ENCODE measurements at regions not wholly inside any gene's neighbourhood (a gene's known extent, or its start where the extent isn't known, plus 50 kb on each side); places are given as distances from the start of the nearest gene placed in this dataset.

DNA sequence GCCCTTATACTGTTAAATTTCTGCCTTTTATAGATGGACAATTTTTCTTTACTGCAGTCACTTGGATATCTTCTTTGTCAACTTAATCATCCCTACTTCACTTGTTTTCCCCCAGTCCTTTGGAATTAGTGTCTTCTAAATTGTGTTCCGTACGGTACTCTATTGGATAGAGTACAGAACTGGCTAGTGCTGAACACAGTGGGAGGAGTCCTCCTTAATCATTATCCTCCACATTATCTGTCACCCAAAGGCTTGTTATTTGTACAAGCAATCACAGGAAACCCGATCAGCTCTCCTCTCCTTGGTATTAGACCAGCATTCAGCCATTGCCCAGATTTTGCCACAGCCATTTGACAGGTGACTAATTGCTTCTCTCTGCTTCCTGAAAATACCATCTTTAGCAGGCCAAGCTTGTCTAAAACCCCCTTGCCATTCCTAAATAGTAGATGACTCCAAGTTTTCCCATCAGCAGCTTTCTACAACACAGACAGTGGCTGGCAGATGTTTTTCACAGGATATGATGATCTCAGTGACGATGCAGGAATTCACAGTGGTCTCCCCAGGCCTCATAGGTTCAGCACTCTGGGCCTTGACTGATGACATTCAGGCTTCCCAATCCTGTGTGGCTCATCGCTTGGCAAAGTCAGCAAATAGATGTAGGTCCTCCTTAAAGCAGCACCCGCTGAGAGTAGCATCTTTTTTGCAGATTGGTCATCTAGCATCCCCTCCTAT lies 216.0 kb upstream of the RGS6 start:
- TF ChIP-seq, protein P1, sequence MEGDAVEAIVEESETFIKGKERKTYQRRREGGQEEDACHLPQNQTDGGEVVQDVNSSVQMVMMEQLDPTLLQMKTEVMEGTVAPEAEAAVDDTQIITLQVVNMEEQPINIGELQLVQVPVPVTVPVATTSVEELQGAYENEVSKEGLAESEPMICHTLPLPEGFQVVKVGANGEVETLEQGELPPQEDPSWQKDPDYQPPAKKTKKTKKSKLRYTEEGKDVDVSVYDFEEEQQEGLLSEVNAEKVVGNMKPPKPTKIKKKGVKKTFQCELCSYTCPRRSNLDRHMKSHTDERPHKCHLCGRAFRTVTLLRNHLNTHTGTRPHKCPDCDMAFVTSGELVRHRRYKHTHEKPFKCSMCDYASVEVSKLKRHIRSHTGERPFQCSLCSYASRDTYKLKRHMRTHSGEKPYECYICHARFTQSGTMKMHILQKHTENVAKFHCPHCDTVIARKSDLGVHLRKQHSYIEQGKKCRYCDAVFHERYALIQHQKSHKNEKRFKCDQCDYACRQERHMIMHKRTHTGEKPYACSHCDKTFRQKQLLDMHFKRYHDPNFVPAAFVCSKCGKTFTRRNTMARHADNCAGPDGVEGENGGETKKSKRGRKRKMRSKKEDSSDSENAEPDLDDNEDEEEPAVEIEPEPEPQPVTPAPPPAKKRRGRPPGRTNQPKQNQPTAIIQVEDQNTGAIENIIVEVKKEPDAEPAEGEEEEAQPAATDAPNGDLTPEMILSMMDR (conservative IDR thresholded peaks at IDR 0.05): no peak
- Mint-ChIP-seq H3K36me3 (peaks cover 9% of the 10 kb centered on the region), H3K9me3 (peaks cover 5% of the 10 kb centered on the region), H3K27ac (no peak overlapping the region), H3K4me1 (ENCODE audit: unreplicated experiment) (peaks cover 18% of the 10 kb centered on the region), H3K4me3 (no peak overlapping the region), H3K27me3 (no peaks in the 10 kb centered on the region)
- no peak for DNase-seq (ENCODE audit: extremely low spot score, unreplicated experiment)

DNA sequence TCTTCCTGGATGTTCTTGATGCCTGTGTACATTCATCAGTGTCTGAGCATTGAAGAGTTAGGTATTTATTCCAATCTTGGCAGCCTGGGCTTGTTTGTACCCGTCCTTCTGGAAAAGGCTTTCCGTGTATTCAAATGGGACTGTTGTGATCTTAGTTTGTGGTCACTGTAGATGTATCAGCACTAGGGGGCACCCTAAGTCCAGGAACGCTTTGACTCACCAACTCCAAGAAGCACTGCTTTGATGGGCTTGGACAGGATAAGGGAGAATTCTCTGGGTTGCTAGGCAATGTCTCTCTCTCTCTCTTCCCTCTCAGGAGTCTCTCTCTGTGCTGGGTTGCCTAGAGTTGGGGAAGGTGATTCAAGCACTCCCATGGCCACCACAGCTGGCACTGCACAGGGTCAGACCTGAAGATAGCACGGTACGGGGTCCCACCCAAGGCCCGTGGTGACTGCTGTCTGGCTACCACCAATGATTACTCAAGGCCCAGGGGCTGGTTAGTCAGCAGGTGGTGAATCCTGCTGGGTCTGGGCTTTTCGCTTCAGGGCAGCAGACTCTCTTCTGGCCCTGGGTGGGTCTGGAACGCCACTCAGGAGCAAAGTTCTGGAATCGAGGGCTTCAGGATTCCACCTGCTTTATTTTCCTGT lies 211.1 kb upstream of the RGS6 start:
- DNase-seq (ENCODE audit: extremely low spot score, unreplicated experiment): no peak
- no peak overlapping the region for H3K27ac Mint-ChIP-seq
- peaks cover 19% of the 10 kb centered on the region for H3K36me3 Mint-ChIP-seq
- peaks cover 5% of the 10 kb centered on the region for H3K9me3 Mint-ChIP-seq
- H3K4me3 Mint-ChIP-seq: no peak overlapping the region
- H3K27me3 Mint-ChIP-seq: no peaks in the 10 kb centered on the region
- TF ChIP-seq, protein P1 (conservative IDR thresholded peaks at IDR 0.05): peak; percentile 75
- peaks cover 15% of the 10 kb centered on the region for H3K4me1 Mint-ChIP-seq (ENCODE audit: unreplicated experiment)

DNA sequence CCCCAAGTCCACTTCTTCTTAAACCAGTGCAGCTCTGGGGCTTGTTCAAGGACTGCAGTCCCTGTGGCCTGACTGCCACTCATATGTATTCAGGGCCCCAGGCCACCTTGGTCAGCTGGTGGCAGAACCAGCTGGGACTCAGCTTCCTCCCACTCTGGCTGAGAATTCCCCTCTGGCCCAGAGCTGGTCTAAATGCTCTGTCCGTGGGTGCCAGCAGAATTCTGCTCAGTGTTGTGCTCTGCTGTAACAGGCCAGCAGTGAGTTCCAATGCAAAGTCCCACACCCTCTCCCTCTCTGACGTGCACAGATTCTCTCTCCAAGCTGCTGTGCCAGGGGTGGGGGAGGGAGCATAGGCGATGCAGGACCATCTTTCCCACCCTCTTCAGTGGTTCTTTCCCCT lies 210.4 kb upstream of the RGS6 start:
- peaks cover 19% of the 10 kb centered on the region for H3K36me3 Mint-ChIP-seq
- H3K4me1 Mint-ChIP-seq (ENCODE audit: unreplicated experiment): peaks cover 19% of the 10 kb centered on the region
- no peak overlapping the region for H3K27ac Mint-ChIP-seq
- TF ChIP-seq, protein P1 (conservative IDR thresholded peaks at IDR 0.05): no peak
- no peaks in the 10 kb centered on the region for H3K27me3 Mint-ChIP-seq
- H3K9me3 Mint-ChIP-seq: peaks cover 5% of the 10 kb centered on the region
- no peak for DNase-seq (ENCODE audit: extremely low spot score, unreplicated experiment)
- H3K4me3 Mint-ChIP-seq: no peak overlapping the region

DNA sequence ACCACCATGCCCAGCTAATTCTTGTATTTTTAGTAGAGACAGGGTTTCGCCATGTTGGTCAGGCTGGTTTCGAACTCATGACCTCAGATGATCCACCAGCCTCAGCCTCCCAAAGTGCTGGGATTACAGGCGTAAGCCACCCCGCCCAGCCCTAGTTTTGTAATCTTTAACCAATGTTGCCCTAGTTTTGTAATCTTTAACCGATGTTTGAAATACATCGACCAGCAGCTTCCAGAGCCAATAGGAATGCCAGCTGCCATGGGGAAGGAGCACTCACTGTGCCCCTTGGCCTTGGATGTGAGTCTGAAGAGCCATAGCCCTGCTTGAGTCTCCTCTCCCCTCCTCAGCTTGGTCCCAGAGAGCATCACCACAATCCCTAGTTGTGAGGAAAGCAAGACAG lies 209.3 kb upstream of the RGS6 start:
- Mint-ChIP-seq H3K9me3 (peaks cover 5% of the 10 kb centered on the region), H3K4me1 (ENCODE audit: unreplicated experiment) (peaks cover 20% of the 10 kb centered on the region), H3K4me3 (no peak overlapping the region), H3K27ac (no peak overlapping the region), H3K27me3 (no peaks in the 10 kb centered on the region), H3K36me3 (peaks cover 19% of the 10 kb centered on the region)
- no peak for DNase-seq (ENCODE audit: extremely low spot score, unreplicated experiment)
- TF ChIP-seq, protein P1 (conservative IDR thresholded peaks at IDR 0.05): no peak

DNA sequence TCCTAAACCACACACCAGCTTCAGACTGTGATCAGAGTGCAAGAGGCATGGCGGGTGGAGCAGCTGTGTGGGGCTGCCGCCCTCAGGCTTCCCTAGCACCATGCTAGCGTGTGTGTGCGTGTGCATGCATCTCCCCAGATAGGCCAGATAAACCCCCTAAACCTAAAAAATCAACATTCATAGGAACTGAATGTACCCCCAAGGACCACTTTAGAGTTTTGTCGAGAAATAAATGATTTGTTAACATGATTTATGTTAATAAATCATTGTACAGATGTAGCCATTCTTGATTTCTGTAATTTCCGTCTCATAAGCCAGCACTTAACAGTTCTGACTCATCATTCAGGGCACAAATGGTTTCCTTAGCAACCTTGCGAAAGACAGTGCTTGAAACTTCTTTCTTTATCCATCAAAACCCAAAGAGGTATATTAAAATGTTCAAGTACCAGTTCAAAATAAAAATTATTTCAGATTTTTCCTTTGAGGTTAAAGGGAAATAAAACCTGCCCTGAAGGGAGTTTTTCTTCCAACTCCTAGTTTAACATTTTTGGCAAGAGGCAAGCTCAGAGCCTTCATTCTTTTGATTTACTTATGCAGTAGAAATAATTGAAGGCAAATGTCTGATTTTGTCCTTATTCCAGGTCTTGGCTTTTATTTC lies 206.2 kb upstream of the RGS6 start:
- no peak overlapping the region for H3K4me3 Mint-ChIP-seq
- H3K27ac Mint-ChIP-seq: no peak overlapping the region
- peaks cover 28% of the 10 kb centered on the region for H3K36me3 Mint-ChIP-seq
- peaks cover 16% of the 10 kb centered on the region for H3K4me1 Mint-ChIP-seq (ENCODE audit: unreplicated experiment)
- TF ChIP-seq, protein P1 (conservative IDR thresholded peaks at IDR 0.05): no peak
- H3K9me3 Mint-ChIP-seq: peaks cover under 1% of the 10 kb centered on the region
- DNase-seq (ENCODE audit: extremely low spot score, unreplicated experiment): no peak
- no peaks in the 10 kb centered on the region for H3K27me3 Mint-ChIP-seq

Measured in type B pancreatic cell (in vitro differentiated cells).